Coronary artery (tissue), 2 donors: ENCODE measurements at regions not wholly inside any gene's neighbourhood (a gene's known extent, or its start where the extent isn't known, plus 50 kb on each side); places are given as distances from the start of the nearest gene placed in this dataset.

ENCODE experiments used
- DNase-seq: peaks from one replicate; pipeline ENCODE4 v3.0.0-alpha.2; 2017; ENCODE audit warnings: low spot score
- H3K27ac ChIP-seq, 2 donors: fragments of 200-600 bp; sonication (generic); one replicate each; pipeline ENCODE4 v1.5.1; 2016 to 2019
- H3K4me3 ChIP-seq: fragments of 200-600 bp; sonication (generic); 2 replicates; pipeline ENCODE4 v1.5.1; 2016; ENCODE audit warnings: mild to moderate bottlenecking, moderate library complexity
- CTCF ChIP-seq: fragments of 200-600 bp; sonication (generic); IDR thresholded peaks from one replicate; pipeline ENCODE4 v1.5.1; 2019; ENCODE audit warnings: antibody characterized with exemption

- TF ChIP-seq CTCF, result no peak
- H3K4me3 ChIP-seq, result no peak overlapping the region
- no peak overlapping the region for H3K27ac ChIP-seq
- no peak for DNase-seq
Observed at GRCh38 chr3:165522386-165522785, 314.8 kb downstream of the BCHE start.

GRCh38 chr3:165521131-165521871 lies 315.9 kb downstream of the BCHE start:
- DNase-seq, result no peak
- Histone ChIP-seq H3K27ac (no peak overlapping the region), H3K4me3 (no peak overlapping the region)
- TF ChIP-seq CTCF, result no peak

GRCh38 chr3:165519687-165520086 lies 317.5 kb downstream of the BCHE start:
- no peak overlapping the region for H3K27ac ChIP-seq
- no peak overlapping the region for H3K4me3 ChIP-seq
- TF ChIP-seq CTCF, result no peak
- DNase-seq, result no peak

- DNase-seq, result no peak
- no peak overlapping the region for H3K4me3 ChIP-seq
- no peak for TF ChIP-seq CTCF
- H3K27ac ChIP-seq, result no peak overlapping the region
Observed at GRCh38 chr3:165518346-165518745, 318.9 kb downstream of the BCHE start.

- no peak for TF ChIP-seq CTCF
- Histone ChIP-seq H3K4me3 (no peak overlapping the region), H3K27ac (no peak overlapping the region)
- DNase-seq, result no peak
Observed at GRCh38 chr3:165513715-165514701, 317.8 kb upstream of the SLITRK3 start.

GRCh38 chr3:165507576-165507975 lies 311.4 kb upstream of the SLITRK3 start:
- Histone ChIP-seq H3K27ac (no peak overlapping the region), H3K4me3 (no peak overlapping the region)
- DNase-seq, result no peak
- no peak for TF ChIP-seq CTCF
